OCI-LY1 (cell line): ENCODE measurements at regions not wholly inside any gene's neighbourhood (a gene's known extent, or its start where the extent isn't known, plus 50 kb on each side); places are given as distances from the start of the nearest gene placed in this dataset.

Source experiments
- H2AFZ ChIP-seq: fragments of 200-600 bp; sonication (generic), shearing (Covaris generic); 2 replicates; pipeline ENCODE4 v1.6.0; 2014; ENCODE audit warnings: antibody characterized with exemption, mild to moderate bottlenecking, low read length
- H3F3A ChIP-seq: fragments of 200-600 bp; sonication (generic), shearing (Covaris generic); 2 replicates; pipeline ENCODE4 v1.6.0; 2014; ENCODE audit warnings: mild to moderate bottlenecking, antibody characterized with exemption, low read length, moderate library complexity; ENCODE audit not compliant: insufficient read depth
- H3K27ac ChIP-seq: fragments of 200-600 bp; sonication (generic); 2 replicates; pipeline ENCODE4 v1.5.1; 2014; ENCODE audit warnings: low read length, mixed run types, mild to moderate bottlenecking, low read depth; ENCODE audit not compliant: poor library complexity, severe bottlenecking
- H3K27me3 ChIP-seq: fragments of 200-600 bp; sonication (generic); 2 replicates; pipeline ENCODE4 v1.6.0; 2014; ENCODE audit warnings: antibody characterized with exemption, mild to moderate bottlenecking, low read length, moderate library complexity; ENCODE audit not compliant: insufficient read depth
- H3K36me3 ChIP-seq: fragments of 200-600 bp; sonication (generic); 2 replicates; pipeline ENCODE4 v1.6.1; 2014; ENCODE audit warnings: mild to moderate bottlenecking, antibody characterized with exemption, low read length, moderate library complexity, mixed read lengths; ENCODE audit not compliant: insufficient read depth
- H3K4me1 ChIP-seq: fragments of 200-600 bp; sonication (generic); 2 replicates; pipeline ENCODE4 v1.5.1; 2014; ENCODE audit warnings: mild to moderate bottlenecking, low read length, moderate library complexity; ENCODE audit not compliant: insufficient read depth, severe bottlenecking
- H3K4me2 ChIP-seq: fragments of 200-600 bp; sonication (generic), shearing (Covaris generic); 2 replicates; pipeline ENCODE4 v1.6.1; 2014; ENCODE audit warnings: low read length
- H3K4me3 ChIP-seq: fragments of 200-600 bp; sonication (generic); 2 replicates; pipeline ENCODE4 v1.5.1; 2014; ENCODE audit warnings: low read length, low read depth, mild to moderate bottlenecking, mixed read lengths; ENCODE audit not compliant: poor library complexity, severe bottlenecking
- H3K79me2 ChIP-seq: fragments of 200-600 bp; shearing (Covaris generic); 2 replicates; pipeline ENCODE4 v1.6.1; 2016; ENCODE audit warnings: mixed run types, low read length, mixed read lengths; ENCODE audit not compliant: insufficient read depth
- H3K9ac ChIP-seq: fragments of 200-600 bp; sonication (generic), shearing (Covaris generic); 2 replicates; pipeline ENCODE4 v1.6.1; 2014; ENCODE audit warnings: mild to moderate bottlenecking, low read length, mixed read lengths
- H3K9me2 ChIP-seq: fragments of 200-600 bp; sonication (generic), shearing (Covaris generic); 2 replicates; pipeline ENCODE4 v1.6.1; 2014; ENCODE audit warnings: low read depth, mild to moderate bottlenecking, low read length, mixed read lengths
- H3K9me3 ChIP-seq: fragments of 200-600 bp; shearing (Covaris generic); 2 replicates; pipeline ENCODE4 v1.6.1; 2014; ENCODE audit warnings: low read length, mixed read lengths
- H4K20me1 ChIP-seq: fragments of 200-600 bp; sonication (generic), shearing (Covaris generic); 2 replicates; pipeline ENCODE4 v1.6.0; 2016; ENCODE audit warnings: mild to moderate bottlenecking, low read length; ENCODE audit not compliant: insufficient read depth
- EZH2 ChIP-seq: fragments of 200-600 bp; sonication (generic), shearing (Covaris generic); IDR thresholded peaks from 2 replicates; pipeline ENCODE4 v1.8.0; 2017; ENCODE audit warnings: borderline replicate concordance, mixed run types, mild to moderate bottlenecking, antibody characterized with exemption, low read length, moderate library complexity, mixed read lengths
- TF ChIP-seq, protein P1 (sequence below): fragments of 200-600 bp; sonication (generic), shearing (Covaris generic); IDR thresholded peaks from 2 replicates; pipeline ENCODE4 v1.5.1; 2017; ENCODE audit warnings: mild to moderate bottlenecking, antibody characterized with exemption, low read length, moderate library complexity, mixed read lengths

DNA sequence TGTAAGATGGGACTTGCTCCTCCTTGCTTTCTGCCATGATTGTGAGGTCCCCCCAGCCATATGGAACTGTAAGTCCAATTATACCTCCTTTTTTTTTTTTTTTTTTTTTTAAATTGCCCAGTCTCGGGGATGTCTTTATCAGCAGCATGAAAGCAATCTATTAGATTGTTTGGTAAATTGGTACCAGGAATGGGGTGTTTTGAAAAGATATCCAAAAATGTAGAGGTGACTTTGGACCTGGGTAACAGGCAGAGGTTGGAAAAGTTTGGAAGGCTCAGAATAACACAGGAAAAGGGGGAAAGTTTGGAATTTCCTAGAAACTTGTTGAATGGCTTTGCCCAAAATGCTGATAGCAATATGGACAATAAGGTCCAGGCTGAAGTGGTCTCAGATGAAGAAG lies 545.8 kb upstream of the ALCAM start:
- no peaks in the 10 kb centered on the region for H3K79me2 ChIP-seq
- H3K9me3 ChIP-seq: peaks cover 8% of the 10 kb centered on the region
- no peaks in the 10 kb centered on the region for H3K9me2 ChIP-seq
- TF ChIP-seq EZH2: no peak
- TF ChIP-seq, protein P1, sequence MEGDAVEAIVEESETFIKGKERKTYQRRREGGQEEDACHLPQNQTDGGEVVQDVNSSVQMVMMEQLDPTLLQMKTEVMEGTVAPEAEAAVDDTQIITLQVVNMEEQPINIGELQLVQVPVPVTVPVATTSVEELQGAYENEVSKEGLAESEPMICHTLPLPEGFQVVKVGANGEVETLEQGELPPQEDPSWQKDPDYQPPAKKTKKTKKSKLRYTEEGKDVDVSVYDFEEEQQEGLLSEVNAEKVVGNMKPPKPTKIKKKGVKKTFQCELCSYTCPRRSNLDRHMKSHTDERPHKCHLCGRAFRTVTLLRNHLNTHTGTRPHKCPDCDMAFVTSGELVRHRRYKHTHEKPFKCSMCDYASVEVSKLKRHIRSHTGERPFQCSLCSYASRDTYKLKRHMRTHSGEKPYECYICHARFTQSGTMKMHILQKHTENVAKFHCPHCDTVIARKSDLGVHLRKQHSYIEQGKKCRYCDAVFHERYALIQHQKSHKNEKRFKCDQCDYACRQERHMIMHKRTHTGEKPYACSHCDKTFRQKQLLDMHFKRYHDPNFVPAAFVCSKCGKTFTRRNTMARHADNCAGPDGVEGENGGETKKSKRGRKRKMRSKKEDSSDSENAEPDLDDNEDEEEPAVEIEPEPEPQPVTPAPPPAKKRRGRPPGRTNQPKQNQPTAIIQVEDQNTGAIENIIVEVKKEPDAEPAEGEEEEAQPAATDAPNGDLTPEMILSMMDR: no peak
- H3K27ac ChIP-seq: no peak overlapping the region
- no peak overlapping the region for H3K9ac ChIP-seq
- no peak overlapping the region for H3K4me2 ChIP-seq
- H3K4me1 ChIP-seq: no peaks in the 10 kb centered on the region
- no peaks in the 10 kb centered on the region for H3K36me3 ChIP-seq
- no peak overlapping the region for H2AFZ ChIP-seq
- no peaks in the 10 kb centered on the region for H3F3A ChIP-seq
- no peaks in the 10 kb centered on the region for H3K27me3 ChIP-seq
- no peaks in the 10 kb centered on the region for H4K20me1 ChIP-seq
- no peak overlapping the region for H3K4me3 ChIP-seq

DNA sequence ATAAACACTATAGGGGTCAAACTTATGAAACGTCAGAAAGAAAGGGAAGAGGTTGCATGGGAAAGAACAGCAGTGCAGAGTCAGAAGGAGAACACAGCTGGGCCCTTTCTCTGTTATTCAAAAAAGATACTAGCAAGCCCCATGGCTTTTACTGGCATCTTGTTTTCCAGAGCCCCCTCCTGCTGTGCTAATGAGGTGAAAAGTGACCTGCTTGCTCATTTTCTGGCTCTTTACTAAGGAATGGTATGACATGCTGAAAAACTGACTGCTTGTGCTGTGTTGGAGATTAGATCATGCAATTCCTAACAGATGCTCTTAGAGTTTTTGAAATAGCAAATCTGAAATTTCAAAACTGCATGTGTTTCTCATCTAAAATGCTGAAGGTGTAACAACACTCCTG lies 541.6 kb upstream of the ALCAM start:
- Histone ChIP-seq H4K20me1 (no peaks in the 10 kb centered on the region), H3K27ac (no peak overlapping the region), H3K4me1 (no peaks in the 10 kb centered on the region), H3K4me3 (no peak overlapping the region), H3F3A (no peaks in the 10 kb centered on the region), H3K36me3 (no peaks in the 10 kb centered on the region), H3K4me2 (no peak overlapping the region), H3K27me3 (no peaks in the 10 kb centered on the region), H2AFZ (no peak overlapping the region), H3K9ac (no peak overlapping the region), H3K9me2 (no peaks in the 10 kb centered on the region), H3K79me2 (no peaks in the 10 kb centered on the region), H3K9me3 (peaks cover 8% of the 10 kb centered on the region)
- no peak for TF ChIP-seq EZH2
- TF ChIP-seq, protein P1: no peak

DNA sequence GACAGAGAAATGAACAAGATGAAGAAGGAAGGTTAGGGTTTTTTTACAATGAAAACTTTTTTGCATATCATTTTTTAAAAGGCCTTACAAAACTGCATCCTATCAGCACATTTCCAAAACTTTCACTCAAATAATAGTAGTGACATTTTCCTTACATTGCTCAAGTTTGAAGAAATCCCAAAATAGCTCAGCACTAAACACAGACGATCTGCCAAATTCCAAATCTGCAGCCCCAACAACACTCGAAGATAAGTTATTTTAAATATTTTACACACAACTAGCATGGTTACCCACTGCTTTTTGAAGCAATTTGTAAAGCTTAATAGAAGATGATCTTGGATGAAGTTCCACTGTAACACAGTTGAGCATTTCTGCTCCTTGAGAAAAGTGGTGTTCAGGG lies 535.6 kb upstream of the ALCAM start:
- Histone ChIP-seq H3K27ac (no peak overlapping the region), H3K4me3 (no peak overlapping the region), H3K9me3 (no peaks in the 10 kb centered on the region), H3K9me2 (no peaks in the 10 kb centered on the region), H2AFZ (no peak overlapping the region; the same call in 1 of the 2 replicates), H4K20me1 (no peaks in the 10 kb centered on the region), H3K9ac (no peak overlapping the region), H3K36me3 (no peaks in the 10 kb centered on the region), H3K79me2 (no peaks in the 10 kb centered on the region), H3K4me1 (no peaks in the 10 kb centered on the region), H3K4me2 (no peak overlapping the region), H3K27me3 (no peaks in the 10 kb centered on the region), H3F3A (no peaks in the 10 kb centered on the region)
- TF ChIP-seq EZH2: no peak
- TF ChIP-seq, protein P1: no peak
